ENCODE measurements at regions not wholly inside any gene's neighbourhood (a gene's known extent, or its start where the extent isn't known, plus 50 kb on each side); places are given as distances from the start of the nearest gene placed in this dataset.
"Not testable (repeated sequence)": the region's sequence is repeated elsewhere in the genome, so short reads cannot be mapped to it uniquely, and the experiment has no call there.

DNA sequence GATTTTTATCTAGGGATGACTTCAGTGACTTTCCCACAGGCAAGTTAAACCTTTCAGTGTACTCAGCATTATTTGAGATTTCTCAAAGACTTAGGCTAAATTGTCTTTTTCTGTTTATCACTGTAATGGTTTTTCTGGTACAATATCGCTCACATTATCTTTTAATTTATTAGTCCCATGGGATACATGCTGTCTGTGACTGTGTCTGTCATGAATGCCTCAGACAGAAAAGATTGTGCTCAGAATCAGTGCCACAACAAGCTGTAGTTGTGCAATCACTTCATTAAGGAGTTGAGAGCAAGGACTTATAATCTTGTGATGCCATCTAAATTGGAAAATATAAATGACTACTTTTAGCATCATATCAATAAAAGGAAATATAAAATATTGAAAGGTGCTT, 2374.2 kb upstream of the RAG2 start:
- Mint-ChIP-seq H3K27ac (no peak overlapping the region), H3K27me3 (no peaks in the 10 kb centered on the region), H3K36me3 (no peaks in the 10 kb centered on the region), H3K4me3 (no peak overlapping the region), H3K9me3 (no peaks in the 10 kb centered on the region), H3K4me1 (no peaks in the 10 kb centered on the region)
- DNase-seq (no peak), ATAC-seq (ENCODE audit: low read depth) (no peak)
- POLR2A ChIA-PET = no interaction called here

DNA sequence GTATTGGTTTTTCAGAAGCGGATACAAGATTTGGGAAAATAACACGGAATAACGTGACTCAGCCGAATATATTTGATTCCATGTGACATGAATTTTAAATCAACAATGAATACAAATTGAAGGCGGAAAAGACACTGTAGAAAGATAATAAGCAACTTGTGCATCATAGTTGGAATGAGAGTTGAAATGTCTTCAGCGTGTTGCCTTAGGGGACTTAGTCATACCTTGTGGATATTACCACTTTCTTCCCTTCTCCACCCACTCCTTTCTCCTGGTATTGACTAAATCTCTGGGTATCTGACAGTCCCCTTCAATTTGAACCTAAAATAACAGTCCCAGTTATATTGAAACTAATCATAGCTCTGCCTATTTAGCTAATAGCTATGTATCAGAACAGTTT, 2373.1 kb upstream of the RAG2 start:
- DNase-seq (no peak), ATAC-seq (ENCODE audit: low read depth) (no peak)
- Mint-ChIP-seq H3K27me3 (no peaks in the 10 kb centered on the region), H3K36me3 (no peaks in the 10 kb centered on the region), H3K4me3 (no peak overlapping the region), H3K9me3 (no peaks in the 10 kb centered on the region), H3K27ac (no peak overlapping the region), H3K4me1 (no peaks in the 10 kb centered on the region)
- POLR2A ChIA-PET = no interaction called here

DNA sequence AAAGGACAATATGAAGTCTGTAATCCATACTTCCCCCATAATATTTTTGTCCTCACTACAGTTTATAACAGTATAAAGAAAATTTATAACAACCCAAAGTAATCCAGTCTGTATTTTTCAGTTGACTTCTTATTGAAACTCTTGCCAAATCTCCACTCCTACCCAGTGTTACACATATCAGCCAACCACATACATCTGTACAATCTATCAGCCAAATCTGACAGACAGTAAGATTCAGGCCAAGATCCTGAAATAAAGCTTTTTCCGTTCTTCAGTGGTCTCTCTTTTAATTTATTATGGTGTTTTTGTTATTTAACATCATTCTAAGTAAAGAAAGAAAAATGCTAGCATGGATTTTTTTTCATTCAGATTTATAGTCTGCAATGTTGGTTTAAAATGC, 2370.9 kb upstream of the RAG2 start:
- H3K4me1 Mint-ChIP-seq = no peaks in the 10 kb centered on the region
- DNase-seq = no peak
- ATAC-seq (ENCODE audit: low read depth) = no peak
- H3K36me3 Mint-ChIP-seq = no peaks in the 10 kb centered on the region
- H3K9me3 Mint-ChIP-seq = peaks cover 1% of the 10 kb centered on the region
- H3K4me3 Mint-ChIP-seq = no peak overlapping the region
- POLR2A ChIA-PET = no interaction called here
- no peaks in the 10 kb centered on the region for H3K27me3 Mint-ChIP-seq
- no peak overlapping the region for H3K27ac Mint-ChIP-seq

DNA sequence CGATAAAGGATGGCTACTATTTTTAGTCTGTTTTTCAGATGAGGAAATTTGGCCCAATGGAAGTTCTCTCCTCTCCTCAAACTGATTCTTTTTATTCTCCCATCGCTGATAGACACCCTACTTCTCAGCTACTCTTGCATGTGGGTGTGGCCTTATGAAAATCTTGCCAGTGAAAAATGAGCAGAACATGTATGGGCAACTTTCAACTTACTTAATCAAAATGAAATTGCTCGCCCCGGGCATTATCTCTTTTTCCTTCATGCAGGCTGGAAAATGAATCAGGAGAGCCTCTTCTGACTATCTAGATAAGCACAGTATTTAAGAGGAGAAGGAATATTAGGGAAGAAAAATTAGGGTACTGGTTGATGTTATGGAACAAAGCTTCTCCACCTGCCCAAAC, 2354.7 kb upstream of the RAG2 start:
- H3K4me1 Mint-ChIP-seq = no peaks in the 10 kb centered on the region
- no peaks in the 10 kb centered on the region for H3K36me3 Mint-ChIP-seq
- H3K27me3 Mint-ChIP-seq = no peaks in the 10 kb centered on the region
- H3K27ac Mint-ChIP-seq = no peak overlapping the region
- POLR2A ChIA-PET = no interaction called here
- no peak for DNase-seq
- ATAC-seq (ENCODE audit: low read depth) = no peak
- H3K4me3 Mint-ChIP-seq = no peak overlapping the region
- H3K9me3 Mint-ChIP-seq = peaks cover 4% of the 10 kb centered on the region

DNA sequence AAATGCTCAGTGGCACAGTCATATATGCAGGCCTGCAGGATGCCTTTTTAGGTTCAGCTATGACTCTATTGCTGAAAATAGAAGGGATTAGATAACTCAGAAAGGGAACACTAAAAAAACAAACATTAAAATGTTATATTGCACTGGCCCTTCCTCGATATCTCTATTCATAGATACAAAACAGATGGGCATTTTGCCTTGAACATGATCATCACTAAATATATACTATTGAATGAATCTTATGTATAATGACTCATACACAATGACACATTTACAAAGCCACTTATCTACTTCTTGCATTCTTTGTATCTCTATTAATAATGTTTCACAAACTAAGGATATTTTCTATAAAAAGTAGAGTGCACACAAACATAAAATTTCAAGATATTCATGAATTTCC, 2352.8 kb upstream of the RAG2 start:
- ATAC-seq (ENCODE audit: low read depth) (no peak), DNase-seq (no peak)
- Mint-ChIP-seq H3K4me3 (no peak overlapping the region), H3K27me3 (no peaks in the 10 kb centered on the region), H3K27ac (no peak overlapping the region), H3K4me1 (no peaks in the 10 kb centered on the region), H3K9me3 (peaks cover 7% of the 10 kb centered on the region), H3K36me3 (no peaks in the 10 kb centered on the region)
- POLR2A ChIA-PET = no interaction called here

DNA sequence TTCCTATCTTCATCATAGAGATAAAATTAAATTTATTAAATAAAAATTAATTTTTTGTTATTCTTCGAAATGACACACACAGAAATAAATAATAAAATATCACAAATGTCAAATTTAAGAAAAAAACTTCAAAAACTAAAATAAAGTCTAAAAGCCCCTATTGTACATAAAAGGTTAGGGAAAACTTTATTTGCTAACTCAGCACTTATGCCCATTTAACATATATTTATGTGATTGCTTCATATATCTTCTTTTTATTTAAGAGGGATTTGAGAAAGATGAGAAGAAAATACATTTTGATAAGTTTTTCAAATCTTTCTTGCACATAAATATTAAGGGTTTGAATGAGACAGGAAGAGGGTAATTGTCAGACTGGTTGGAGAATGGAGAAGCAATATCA, 2350.4 kb upstream of the RAG2 start:
- H3K4me3 Mint-ChIP-seq = no peak overlapping the region

DNA sequence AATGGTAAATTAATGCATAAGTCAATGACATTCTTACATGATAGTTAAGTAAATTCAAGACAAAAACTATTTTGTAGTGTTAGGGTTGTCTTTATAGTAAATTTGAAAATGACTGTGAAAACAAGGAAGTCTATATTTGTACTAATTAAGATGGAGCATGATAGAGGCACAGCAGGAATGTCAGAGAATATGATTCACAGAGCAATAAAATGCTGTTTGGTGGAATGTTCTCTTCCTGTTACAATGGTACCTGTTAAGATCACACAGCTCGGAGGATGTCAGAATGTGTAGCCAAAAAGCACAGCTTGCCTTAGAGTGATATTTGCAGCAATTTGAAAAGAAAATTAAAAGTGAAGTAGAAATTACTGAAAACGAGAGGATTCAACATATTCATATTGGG, 2339.7 kb upstream of the RAG2 start:
- H3K4me1 Mint-ChIP-seq = no peaks in the 10 kb centered on the region
- no peak overlapping the region for H3K4me3 Mint-ChIP-seq
- no peaks in the 10 kb centered on the region for H3K9me3 Mint-ChIP-seq
- ATAC-seq (ENCODE audit: low read depth) = no peak
- DNase-seq = no peak
- POLR2A ChIA-PET = no interaction called here
- no peaks in the 10 kb centered on the region for H3K27me3 Mint-ChIP-seq
- no peaks in the 10 kb centered on the region for H3K36me3 Mint-ChIP-seq
- no peak overlapping the region for H3K27ac Mint-ChIP-seq

More for the DNA sequence above, 2350.4 kb upstream of the RAG2 start:
- peaks cover 13% of the 10 kb centered on the region for H3K9me3 Mint-ChIP-seq
- ATAC-seq (ENCODE audit: low read depth) (no peak), DNase-seq (no peak)
- POLR2A ChIA-PET = no interaction called here
- no peaks in the 10 kb centered on the region for H3K36me3 Mint-ChIP-seq
- H3K4me1 Mint-ChIP-seq = no peaks in the 10 kb centered on the region
- no peaks in the 10 kb centered on the region for H3K27me3 Mint-ChIP-seq
- H3K27ac Mint-ChIP-seq = no peak overlapping the region

DNA sequence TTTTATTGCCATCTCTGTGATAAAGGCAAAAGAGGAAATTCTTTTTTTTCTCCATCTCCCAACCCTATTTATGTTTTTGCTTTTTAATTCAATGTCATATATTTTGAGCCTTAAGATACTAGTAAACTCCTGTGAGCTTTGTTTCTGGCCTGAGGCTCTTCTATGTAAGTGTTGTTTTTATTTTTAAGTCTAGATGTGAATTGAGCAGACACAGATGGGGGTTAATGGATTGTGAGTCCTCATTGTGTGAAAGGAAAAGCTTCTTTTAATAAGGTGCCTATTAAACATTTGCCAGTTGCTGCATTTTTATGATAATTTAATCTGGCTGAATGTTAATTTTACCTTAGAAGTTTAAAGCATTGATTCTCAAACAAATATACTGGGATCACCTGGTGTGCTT, 2337.9 kb upstream of the RAG2 start:
- no peaks in the 10 kb centered on the region for H3K36me3 Mint-ChIP-seq
- ATAC-seq (ENCODE audit: low read depth) = no peak
- no peaks in the 10 kb centered on the region for H3K27me3 Mint-ChIP-seq
- no peak overlapping the region for H3K27ac Mint-ChIP-seq
- H3K9me3 Mint-ChIP-seq = no peaks in the 10 kb centered on the region
- no peak overlapping the region for H3K4me3 Mint-ChIP-seq
- H3K4me1 Mint-ChIP-seq = no peaks in the 10 kb centered on the region
- DNase-seq = no peak
- POLR2A ChIA-PET = no interaction called here

DNA sequence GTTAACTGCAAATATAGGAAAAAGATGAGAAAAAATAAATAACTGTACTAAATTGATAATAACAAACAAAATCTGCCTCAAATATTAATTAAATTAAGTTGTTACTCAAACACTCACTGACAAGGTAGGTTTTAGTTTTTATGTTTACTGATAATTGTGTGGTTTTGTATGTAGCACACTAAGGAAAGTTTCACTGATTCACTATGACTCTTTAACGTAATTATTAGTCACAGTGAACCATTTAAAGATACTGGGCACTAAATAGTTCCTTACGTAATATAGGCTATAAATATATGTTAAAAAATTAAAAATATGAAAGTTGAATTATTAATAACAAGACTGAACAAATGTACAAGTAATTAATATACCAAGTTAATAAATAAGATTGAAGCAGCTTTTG, 2330.0 kb upstream of the RAG2 start:
- POLR2A ChIA-PET = no interaction called here
- H3K9me3 Mint-ChIP-seq = no peaks in the 10 kb centered on the region
- no peaks in the 10 kb centered on the region for H3K4me1 Mint-ChIP-seq

DNA sequence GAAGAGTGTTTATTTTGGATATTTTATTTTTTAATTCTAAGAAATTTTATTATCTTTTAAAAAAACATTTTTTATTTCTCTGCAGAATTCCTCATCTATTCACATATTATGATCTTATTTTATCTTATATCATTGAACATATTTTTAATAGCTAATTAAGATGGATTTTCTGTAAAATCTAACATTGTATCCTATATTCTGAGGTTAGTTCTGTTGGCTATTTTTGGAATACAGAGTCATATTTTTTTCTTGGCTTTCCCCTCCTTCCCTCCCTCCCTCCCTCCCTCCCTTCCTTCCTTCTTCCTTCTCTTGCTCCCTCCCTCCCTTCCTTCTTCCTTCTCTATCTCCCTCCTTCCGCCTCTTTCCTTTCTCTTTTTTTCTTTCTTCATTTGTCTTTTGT, 2326.6 kb upstream of the RAG2 start:
- no peak for DNase-seq
- ATAC-seq (ENCODE audit: low read depth) = no peak
- H3K9me3 Mint-ChIP-seq = peaks cover 2% of the 10 kb centered on the region
- H3K27ac Mint-ChIP-seq = no peak overlapping the region
- no peak overlapping the region for H3K4me3 Mint-ChIP-seq
- H3K27me3 Mint-ChIP-seq = no peaks in the 10 kb centered on the region
- POLR2A ChIA-PET = no interaction called here
- no peaks in the 10 kb centered on the region for H3K4me1 Mint-ChIP-seq
- H3K36me3 Mint-ChIP-seq = no peaks in the 10 kb centered on the region

More for the DNA sequence above, 2330.0 kb upstream of the RAG2 start:
- Mint-ChIP-seq H3K27ac (no peak overlapping the region), H3K27me3 (no peaks in the 10 kb centered on the region), H3K4me3 (no peak overlapping the region), H3K36me3 (no peaks in the 10 kb centered on the region)
- no peak for ATAC-seq (ENCODE audit: low read depth)
- no peak for DNase-seq

DNA sequence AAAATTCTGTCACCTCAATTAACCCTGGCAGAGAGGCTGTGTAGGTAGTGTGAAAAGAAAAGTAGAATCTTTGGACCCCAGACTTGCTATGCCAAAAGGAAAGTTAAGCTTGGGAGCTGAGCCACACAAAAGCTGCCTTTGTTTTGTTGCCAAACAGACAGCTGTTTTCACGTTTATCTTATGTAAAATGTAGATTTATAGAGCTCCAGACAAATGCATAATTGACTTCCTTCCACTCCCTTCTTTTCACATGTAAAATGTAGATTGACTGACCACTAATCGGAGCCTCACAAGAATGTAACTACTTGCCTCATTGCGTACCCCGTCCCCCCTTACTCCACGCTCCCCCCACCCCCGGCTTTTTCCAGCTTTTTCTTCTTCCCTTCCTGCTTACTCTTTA, 2302.2 kb upstream of the RAG2 start:
- no peak overlapping the region for H3K4me3 Mint-ChIP-seq
- POLR2A ChIA-PET = no interaction called here
- peaks cover 12% of the 10 kb centered on the region for H3K9me3 Mint-ChIP-seq
- H3K36me3 Mint-ChIP-seq = no peaks in the 10 kb centered on the region
- no peaks in the 10 kb centered on the region for H3K27me3 Mint-ChIP-seq
- H3K27ac Mint-ChIP-seq = no peak overlapping the region
- DNase-seq = no peak
- H3K4me1 Mint-ChIP-seq = no peaks in the 10 kb centered on the region
- no peak for ATAC-seq (ENCODE audit: low read depth)

DNA sequence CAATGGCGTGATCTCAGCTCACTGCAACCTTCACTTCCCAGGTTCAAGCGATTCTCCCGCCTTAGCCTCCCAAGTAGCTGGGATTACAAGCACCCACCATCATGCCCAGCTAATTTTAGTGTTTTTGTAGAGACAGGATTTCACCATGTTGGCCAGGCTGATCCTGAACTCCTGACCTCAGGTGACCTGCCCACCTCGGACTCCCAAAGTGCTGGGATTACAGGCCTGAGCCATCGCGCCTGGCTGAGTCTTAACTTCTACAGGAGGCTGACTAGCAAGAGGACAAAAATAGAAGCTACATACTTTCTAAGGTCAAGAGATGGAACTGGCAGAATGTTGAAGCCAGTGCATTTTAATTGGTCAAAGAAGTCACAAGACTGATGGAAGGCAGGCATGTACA, 2296.2 kb upstream of the RAG2 start:
- H3K27ac Mint-ChIP-seq; H3K27me3 Mint-ChIP-seq; ATAC-seq (ENCODE audit: low read depth); H3K9me3 Mint-ChIP-seq; H3K4me1 Mint-ChIP-seq; DNase-seq; H3K36me3 Mint-ChIP-seq; H3K4me3 Mint-ChIP-seq; POLR2A ChIA-PET: not testable (repeated sequence)

DNA sequence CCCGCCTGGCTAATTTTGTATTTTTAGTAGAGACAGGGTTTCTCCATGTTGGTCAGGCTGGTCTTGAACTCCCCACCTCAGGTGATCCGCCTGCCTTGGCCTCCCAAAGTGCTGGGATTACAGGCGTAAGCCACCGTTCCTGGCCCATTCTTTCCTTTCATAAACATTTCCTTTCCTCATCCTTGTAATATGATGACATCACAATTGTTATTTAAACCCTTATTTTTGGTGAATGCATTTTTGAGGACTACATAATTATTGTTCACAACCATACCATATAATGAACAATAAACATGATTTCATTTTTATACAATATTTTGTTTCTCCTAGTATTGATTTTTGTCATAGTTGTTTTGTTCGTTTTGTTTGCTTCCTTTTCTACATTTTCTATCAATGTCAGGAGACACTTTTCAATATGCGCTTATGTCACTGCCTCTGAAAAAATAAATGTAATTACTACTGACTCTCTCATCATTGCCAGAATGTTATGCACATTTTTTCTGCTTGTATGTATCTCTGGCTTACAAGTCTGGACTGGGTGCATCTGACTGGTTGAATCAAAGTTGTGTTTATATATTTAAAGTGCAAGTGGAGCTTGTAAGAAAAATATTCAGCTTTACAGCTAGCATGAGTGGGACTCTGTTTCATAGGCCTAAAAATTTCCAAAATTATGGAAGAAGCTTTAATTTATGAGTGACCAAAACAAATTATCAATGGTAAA, 2286.3 kb upstream of the RAG2 start:
- ATAC-seq (ENCODE audit: low read depth) (no peak), DNase-seq (no peak)
- H3K4me1 Mint-ChIP-seq = no peaks in the 10 kb centered on the region
- no peaks in the 10 kb centered on the region for H3K36me3 Mint-ChIP-seq
- no peaks in the 10 kb centered on the region for H3K9me3 Mint-ChIP-seq
- no peak overlapping the region for H3K4me3 Mint-ChIP-seq
- no peaks in the 10 kb centered on the region for H3K27me3 Mint-ChIP-seq
- no peak overlapping the region for H3K27ac Mint-ChIP-seq
- POLR2A ChIA-PET = no interaction called here

DNA sequence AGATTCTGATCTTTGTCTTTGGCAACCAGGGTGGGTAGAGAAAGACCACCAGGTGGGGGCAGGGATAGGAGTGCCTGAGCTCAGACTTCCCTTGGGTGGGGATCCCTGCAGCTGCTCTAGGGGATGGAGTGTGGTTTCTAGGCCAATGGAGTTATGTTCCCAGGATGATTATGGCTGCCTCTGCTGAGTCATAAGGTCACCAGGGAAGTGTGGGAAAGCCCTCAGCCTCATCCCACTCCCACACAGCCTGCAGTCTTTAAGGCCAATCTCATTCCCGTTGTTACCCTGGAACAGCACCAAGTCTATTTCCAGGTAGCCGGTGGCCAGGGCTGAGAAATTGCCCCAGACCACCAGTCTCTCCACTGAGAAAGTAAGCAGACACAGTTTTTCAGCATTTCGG, 2269.3 kb upstream of the RAG2 start:
- Mint-ChIP-seq H3K36me3 (no peaks in the 10 kb centered on the region), H3K4me1 (no peaks in the 10 kb centered on the region), H3K4me3 (no peak overlapping the region), H3K27ac (no peak overlapping the region), H3K27me3 (no peaks in the 10 kb centered on the region), H3K9me3 (peaks cover 15% of the 10 kb centered on the region)
- ATAC-seq (ENCODE audit: low read depth) (no peak), DNase-seq (no peak)
- POLR2A ChIA-PET = no interaction called here

DNA sequence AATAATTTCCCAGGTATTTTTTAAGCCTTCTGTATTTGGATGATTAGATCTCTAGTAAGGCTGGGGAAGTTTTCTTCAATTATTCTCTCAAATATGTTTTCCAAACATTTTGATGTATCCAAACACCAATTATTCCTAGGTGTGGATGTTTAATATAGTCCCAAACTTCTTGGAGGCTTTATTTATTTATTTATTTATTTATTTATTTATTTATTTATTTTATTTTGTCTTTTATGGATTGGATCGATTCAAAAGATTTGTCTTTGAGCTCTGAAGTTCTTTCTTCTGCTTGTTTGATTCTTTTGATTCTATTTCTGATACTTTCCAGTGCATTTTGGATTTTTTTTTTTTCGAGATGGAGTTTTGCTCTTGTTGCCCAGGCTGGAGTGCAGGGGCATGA, 2267.9 kb upstream of the RAG2 start:
- H3K4me1 Mint-ChIP-seq = no peaks in the 10 kb centered on the region
- H3K27me3 Mint-ChIP-seq = no peaks in the 10 kb centered on the region
- H3K4me3 Mint-ChIP-seq = no peak overlapping the region
- POLR2A ChIA-PET = no interaction called here
- peaks cover 15% of the 10 kb centered on the region for H3K9me3 Mint-ChIP-seq
- no peaks in the 10 kb centered on the region for H3K36me3 Mint-ChIP-seq
- DNase-seq = no peak
- no peak for ATAC-seq (ENCODE audit: low read depth)
- H3K27ac Mint-ChIP-seq = no peak overlapping the region

Data from activated naive CD8-positive, alpha-beta T cell treated with anti-CD3 and anti-CD28 coated beads, Interleukin-2, amount 10 ng/mL, durations not matched to agents 7 days and 5 days (primary cell).